Activated CD8-positive, alpha-beta memory T cell treated with anti-CD3 and anti-CD28 coated beads for 4 hours (primary cell): ENCODE measurements at regions not wholly inside any gene's neighbourhood (a gene's known extent, or its start where the extent isn't known, plus 50 kb on each side); places are given as distances from the start of the nearest gene placed in this dataset.

Source experiments
- DNase-seq, 2 donors: peaks; one replicate each; pipeline ENCODE4 v3.0.0-alpha.2; 2020; ENCODE audit warnings: low read depth in 2 of 2

- no peak for DNase-seq
Observed at GRCh38 chr18:41753826-41754225, 201.2 kb upstream of the PIK3C3 start.

DNA sequence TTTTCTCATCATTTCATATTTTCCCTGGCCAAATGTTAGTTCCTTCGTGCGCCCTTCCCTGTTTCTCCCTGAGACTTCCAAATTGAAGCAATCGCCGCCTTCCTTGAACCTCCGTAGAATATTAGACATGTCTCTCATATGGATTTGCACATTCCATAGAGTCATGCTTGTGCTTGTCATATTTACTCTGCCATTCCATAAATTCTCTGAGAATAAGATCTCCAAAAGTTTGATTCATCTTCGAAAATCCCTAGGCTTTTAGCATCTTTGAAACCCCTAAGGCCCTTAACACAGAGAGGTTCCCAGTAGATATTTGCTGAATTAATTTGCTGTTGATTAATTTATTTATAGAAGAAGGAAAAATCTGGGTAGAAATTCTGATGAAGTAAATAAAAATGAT lies 202.2 kb upstream of the PIK3C3 start:
- no peak for DNase-seq

DNA sequence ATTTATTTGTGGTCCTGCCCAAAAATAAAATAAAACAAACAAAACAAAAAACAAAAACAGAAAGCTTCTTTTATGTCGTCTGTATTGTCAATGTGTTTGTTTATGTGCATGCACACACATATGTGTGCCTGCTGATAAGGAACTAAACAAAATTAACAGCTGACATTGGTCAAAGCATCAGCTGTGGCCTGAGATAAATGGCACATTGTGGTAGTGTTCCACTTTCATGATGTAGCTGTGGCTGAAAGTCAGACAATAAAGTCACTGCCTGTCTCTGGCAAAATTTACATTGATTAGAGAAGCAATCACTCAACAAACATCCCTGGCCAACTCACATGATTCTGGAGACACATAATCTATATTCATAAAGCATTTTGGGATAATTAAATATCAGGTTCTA lies 203.4 kb upstream of the PIK3C3 start:
- DNase-seq, result no peak

DNA sequence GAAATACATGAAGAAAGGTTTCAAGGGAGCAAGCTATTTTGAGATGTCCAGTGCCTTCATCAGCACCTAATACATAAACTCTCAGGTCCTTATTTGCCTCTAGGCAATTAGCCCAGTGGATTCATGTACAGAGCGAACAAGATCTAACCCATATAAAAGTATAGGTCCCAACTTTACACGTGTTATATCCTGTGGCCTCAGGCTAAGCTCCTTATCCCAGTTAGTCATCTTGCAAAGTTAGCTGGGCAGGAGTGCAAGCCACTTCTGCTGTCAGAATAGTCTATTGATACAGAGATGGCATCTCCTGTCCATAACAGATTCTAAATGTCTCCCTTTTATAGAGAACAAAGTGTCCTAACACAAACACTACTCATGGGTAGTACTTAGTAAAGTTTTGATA lies 203.9 kb upstream of the PIK3C3 start:
- no peak for DNase-seq

GRCh38 chr18:41747723-41748242 lies 207.3 kb upstream of the PIK3C3 start:
- DNase-seq, result no peak

- no peak for DNase-seq
Observed at GRCh38 chr18:41745166-41746049, 209.6 kb upstream of the PIK3C3 start.

DNA sequence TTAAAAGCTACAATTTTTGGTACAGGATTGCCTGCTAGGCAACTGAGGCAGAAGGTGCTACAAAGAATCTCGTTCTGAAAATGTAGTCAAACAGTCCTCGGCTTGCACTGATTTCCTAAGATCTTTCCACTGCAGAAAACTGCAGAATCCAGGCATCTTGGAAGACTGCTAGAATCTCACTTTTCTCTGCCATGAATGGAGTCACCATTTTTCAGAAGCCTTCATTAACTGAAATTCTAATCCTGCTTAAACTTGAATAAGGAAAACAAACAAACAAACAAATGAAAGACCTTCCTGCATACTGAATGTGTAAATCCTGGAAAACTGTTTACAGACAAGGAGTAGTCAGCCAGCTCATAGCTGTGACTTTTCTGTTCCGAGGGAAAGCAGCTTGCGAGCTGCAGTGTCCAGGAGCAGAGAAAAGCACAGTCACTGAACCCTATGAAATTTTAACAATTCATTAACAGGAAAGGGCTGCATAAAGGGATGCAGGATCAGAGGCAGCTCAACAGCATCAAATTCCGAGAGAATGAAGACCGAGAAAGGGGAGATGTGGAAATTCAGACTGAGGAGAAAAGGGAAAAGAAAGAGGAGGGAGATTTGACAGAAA lies 210.5 kb upstream of the PIK3C3 start:
- no peak for DNase-seq

DNA sequence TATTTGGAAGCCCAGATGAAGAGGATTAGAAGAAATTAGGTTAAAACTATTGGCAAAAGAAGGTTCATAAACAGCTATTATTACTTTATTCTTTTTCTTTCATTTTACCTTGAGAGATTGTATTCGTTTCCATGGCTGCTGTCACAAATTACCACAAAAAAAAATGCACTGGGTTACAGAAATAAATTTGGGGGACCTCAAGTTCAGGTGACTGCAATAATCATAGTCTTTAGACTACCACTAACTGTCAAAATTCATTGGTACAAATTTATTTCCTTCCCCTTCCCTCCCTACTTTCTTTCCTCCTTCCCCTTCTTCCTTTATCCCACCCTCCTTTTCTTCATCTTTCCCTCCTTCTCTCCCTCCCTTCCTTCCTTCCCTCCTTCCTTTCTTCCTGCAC lies 217.8 kb upstream of the PIK3C3 start:
- no peak for DNase-seq

DNA sequence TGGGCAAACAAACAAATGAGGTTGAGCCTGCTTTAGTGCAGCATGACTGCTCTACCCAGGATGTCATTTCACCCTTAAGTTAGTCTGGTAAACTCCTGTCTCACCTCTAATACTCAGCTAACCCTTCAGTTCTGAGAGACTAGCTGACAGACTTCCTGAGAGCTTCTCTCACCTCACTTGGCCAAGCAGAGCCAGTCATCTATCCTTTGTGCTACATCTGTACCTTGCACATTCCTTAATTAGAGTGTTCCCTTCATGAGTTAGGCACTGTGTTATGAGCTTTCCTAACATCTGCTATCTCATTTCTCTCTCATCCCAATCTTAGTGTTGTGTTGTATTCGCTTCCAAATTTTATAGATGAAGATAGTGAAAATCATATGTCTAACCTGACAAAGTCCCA lies 220.1 kb upstream of the PIK3C3 start:
- DNase-seq, result no peak

DNA sequence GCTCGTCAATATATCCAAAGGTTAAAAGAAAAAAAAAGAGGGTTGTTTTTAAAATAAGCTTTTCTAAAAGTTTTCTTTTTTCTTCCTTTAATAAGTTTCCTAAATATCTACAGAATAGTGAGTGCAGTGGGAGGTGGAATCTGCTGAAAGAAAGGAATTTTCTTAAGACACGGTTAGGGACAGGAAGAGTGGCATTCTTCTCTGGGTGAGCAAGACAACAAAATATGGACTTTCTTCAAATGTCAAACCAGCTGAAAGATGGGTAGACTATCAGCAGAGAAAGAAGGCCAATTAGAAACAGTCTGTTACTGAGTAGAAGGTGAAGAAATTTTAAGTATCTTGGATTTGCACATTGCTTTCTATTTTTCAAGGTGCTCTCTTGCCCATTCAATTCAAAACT lies 222.7 kb upstream of the PIK3C3 start:
- no peak for DNase-seq

DNA sequence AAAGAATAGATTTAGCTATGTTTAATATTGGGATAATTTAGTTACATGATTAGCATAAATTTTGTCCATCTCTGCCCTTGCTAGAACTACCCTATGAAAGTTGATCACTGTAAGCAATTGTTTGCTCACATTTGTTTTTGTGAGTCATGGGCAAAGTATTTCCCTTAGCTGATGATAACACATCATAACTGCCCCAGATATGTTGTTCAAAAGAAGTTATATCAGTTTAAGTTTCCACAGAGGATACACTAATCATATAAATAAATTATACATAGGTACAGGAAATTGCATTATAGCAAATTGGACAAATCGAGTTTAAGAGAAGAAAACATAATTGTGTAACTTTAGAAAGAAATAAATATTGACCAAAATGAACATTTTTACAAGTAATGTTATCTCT lies 223.2 kb upstream of the PIK3C3 start:
- DNase-seq, result no peak

DNA sequence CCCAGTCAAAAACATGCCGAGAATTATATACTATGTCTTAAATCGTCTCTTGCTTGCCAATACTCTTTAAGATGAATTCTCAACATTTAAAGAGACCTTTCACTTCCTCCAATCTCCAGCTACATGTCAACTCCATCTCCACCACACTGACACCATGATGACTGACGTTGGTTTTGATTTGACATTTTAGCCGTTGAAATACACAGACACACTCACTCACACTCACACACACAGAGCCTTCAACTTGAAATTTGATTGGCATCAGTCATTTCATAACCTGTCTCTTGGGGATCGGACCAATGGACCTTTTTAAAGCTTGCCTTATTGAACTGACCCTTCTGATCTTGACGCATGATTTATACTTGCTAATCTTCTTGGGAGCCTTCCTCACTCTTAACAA lies 230.8 kb upstream of the PIK3C3 start:
- DNase-seq, result no peak

DNA sequence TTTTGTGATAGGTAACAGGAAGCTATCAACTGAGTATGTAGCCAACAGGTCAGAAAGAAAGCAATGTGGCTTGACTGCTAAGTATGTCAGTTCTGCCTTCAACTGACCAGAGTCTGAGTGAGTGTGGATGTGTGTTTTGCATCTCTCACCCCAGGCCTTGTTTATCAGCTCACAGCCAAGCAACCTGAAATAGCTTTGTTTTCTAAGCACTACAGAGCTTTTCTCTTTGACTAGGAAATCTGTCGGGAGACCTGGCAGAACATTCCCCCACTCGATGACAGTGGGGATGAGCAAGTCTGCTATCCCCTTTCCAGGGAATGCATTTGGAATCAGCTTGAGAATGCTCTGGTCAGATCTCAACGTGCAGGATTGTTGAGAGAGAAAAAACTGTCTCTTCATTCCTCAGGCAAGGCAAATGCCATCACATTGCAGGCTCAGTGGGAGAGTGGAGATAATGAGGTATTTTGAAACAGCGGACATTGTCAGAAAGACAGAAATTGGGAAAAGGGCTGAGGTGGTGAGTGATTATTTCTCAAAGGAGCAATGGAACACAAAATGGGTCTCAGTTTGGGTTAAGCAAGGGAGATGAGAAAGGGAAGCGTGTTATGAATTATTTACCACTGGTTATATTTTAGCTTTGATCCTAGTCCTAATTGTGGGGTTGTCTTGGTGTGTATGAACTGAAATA lies 233.8 kb upstream of the PIK3C3 start:
- no peak for DNase-seq

DNA sequence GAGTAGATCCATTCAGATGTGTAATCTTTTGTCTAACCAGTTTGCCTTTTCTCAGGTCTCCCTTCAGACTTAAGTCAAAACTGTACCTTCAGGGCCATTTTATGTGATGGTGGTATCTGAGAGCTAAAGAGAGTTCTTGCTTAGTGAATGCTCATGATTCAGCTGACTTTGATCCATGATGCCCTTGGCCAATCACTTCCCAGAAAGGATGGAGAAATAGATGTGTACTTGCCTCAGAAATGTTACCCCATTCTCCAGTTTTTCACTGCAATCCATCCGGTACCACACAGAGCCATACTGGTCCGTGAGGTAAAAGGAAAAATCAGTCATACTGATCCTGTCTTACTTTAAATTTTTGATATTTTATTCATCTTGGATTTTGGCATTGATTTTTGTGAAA lies 234.8 kb upstream of the PIK3C3 start:
- no peak for DNase-seq

DNA sequence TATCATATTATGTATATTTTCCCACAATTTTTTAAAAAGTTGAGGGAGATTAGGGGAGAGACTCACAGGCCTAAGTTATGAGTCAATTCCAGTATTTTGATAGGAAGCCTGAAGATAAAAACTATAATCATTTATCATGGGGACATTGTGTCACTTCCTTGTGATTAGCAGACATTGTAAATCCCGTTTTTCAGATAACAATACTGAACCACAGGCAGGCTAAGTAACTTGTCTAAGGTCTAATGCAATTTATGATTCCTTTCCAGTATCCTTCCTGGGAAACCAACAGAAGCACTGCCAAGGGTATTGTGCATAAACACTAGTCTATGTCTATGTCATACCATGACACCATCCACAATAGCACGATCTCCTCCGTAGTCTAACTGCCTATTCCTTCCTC lies 235.2 kb upstream of the PIK3C3 start:
- DNase-seq, result no peak

GRCh38 chr18:41714872-41715271 lies 240.2 kb upstream of the PIK3C3 start:
- DNase-seq, result no peak

DNA sequence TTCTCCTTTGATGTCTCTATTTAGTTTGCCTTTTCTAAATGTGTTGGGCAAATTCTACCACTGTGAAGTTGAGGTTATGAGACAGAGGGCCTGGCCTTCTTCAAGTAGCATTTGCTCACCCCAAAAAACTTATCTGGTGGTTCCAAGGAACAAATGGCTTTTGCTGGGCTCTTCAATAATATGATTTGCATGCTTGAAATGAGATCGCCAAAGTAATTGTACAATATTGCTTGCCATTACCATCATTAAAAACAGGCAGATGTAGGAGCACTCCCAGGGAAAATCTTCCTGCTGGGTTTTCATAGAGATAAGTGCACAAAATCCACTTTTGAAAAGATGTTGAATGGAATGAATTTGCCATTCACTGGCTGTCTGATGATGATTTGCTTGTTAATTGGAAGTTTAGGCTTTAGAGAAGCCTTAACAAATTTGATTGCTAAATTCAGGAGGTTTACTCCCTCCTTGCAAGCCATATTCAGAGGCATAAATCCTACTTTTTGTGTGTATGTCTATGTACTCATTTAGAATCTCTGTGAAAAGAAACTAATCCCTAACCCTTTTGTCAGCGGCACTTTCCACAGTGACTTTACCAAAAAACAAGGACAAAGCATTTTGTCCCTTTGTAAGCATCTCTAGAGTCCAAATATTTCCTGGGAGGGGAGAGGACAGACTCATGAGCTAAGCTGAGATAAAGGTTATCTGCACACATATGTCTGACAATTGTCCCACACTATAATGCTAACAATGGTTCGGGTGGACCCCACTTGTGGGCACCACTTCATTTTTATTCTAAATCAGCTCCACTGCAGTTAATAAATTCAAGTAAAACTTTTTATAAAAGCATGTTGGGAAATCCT lies 240.8 kb upstream of the PIK3C3 start:
- DNase-seq, result no peak

GRCh38 chr18:41706301-41706700 lies 248.7 kb upstream of the PIK3C3 start:
- DNase-seq, result no peak

GRCh38 chr18:41703744-41704530 lies 251.1 kb upstream of the PIK3C3 start:
- no peak for DNase-seq

DNA sequence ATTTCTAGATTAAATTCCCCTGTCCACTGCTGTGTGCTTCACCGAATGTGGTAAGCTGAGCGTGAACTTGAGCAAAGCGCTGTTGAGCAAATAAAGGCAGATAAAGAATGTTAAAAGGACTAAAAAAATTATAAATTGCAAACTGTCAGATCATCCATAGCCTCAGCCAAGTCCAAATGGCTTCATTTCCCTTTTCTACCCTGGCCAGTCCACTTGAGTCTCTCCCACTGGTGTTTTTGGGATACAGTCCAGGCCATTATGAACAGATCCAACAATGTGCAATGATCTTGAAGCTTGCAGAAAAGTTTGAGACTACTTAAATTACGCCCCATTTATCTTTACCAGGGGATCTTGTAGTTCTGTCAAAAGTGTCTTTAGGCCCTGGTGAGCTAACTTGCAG lies 254.6 kb upstream of the PIK3C3 start:
- DNase-seq, result no peak

DNA sequence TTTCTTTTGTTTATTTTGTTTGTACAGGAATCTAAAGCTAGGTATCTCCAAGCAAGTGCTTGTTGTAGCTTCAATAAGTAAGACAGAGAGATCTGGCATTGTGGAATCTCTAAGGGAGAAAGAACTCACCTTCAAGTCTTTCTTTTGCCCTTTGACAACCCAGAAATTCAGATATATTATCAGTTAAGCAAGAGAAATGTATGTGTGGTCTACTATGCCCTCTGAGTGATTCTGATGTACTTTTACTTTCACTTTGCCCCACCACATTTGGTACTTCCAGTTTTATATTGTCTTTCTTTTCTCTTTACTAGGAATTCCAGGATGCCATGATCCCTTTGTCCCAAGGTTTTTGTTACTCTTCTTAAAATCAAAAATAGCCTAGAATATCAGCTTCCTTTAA lies 259.6 kb upstream of the PIK3C3 start:
- no peak for DNase-seq
